ENCODE measurements at regions not wholly inside any gene's neighbourhood (a gene's known extent, or its start where the extent isn't known, plus 50 kb on each side); places are given as distances from the start of the nearest gene placed in this dataset.
"Not testable (repeated sequence)": the region's sequence is repeated elsewhere in the genome, so short reads cannot be mapped to it uniquely, and the experiment has no call there.

DNA sequence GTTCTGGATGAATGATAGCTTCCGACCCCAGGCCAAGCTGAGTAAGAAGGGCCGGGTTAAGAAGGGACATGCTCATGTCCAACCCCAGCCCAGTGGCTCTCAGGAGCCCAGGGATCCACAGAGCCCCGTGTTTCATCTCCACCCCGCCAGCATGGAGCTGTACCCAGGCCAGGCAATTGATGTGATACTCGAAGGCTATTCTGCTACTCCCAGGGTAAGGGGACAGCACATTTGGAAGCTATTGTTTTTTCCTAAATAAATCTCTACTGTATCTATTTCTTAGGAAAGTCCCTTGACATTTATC, 255.0 kb upstream of the NBPF12 start:
- not testable (repeated sequence) for H3K4me1 Mint-ChIP-seq

DNA sequence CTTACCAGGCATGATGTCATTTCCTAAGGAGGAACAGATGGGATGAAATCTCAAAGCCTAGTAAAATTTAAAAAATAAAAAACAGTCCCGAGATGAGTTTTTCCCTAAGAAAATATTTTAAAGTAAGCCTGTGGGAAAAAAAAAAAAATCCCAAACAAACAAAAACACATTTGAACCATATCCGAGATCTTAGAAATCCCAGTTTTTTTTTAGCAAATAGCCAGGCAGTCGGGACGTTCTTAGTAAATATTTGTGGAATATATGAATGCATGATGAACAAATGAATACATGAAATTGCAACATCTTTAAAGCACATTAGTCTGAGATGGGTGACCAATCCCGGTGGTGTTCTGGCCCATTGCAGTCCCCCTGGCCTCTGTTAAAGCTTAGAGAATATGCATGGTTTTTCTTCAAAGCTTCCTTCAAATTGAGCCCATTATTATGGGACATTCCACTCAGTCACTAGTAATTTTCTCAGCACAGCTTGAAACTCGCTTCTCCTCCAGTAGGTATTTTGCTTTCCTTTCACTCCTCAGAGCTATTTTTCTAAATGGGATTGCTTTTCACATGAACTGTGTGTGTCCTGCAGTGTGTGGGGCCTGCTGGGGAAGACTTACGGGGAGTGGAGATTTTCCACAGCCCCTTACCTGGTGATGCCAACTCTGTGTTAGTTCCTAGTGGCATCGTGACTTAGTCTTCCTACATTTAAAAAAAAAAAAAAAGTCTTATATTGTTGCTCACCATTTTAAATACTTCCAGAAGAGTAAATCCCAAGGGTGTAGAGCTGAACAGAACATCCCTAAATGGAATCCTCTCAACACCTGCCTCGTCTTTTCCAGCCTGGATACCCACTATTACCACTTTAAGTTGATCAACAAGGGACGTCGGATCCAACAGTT, 255.6 kb upstream of the NBPF12 start:
- not testable (repeated sequence) for H3K9me3 Mint-ChIP-seq; ATAC-seq (replicated peaks); H3K36me3 Mint-ChIP-seq (ENCODE audit: low read depth); H3K27ac Mint-ChIP-seq; H3K27me3 Mint-ChIP-seq; H3K4me3 Mint-ChIP-seq; H3K4me1 Mint-ChIP-seq

More for the DNA sequence above, 255.0 kb upstream of the NBPF12 start:
- not testable (repeated sequence) for H3K27ac Mint-ChIP-seq; H3K4me3 Mint-ChIP-seq; H3K9me3 Mint-ChIP-seq; H3K36me3 Mint-ChIP-seq (ENCODE audit: low read depth); ATAC-seq (replicated peaks); H3K27me3 Mint-ChIP-seq

DNA sequence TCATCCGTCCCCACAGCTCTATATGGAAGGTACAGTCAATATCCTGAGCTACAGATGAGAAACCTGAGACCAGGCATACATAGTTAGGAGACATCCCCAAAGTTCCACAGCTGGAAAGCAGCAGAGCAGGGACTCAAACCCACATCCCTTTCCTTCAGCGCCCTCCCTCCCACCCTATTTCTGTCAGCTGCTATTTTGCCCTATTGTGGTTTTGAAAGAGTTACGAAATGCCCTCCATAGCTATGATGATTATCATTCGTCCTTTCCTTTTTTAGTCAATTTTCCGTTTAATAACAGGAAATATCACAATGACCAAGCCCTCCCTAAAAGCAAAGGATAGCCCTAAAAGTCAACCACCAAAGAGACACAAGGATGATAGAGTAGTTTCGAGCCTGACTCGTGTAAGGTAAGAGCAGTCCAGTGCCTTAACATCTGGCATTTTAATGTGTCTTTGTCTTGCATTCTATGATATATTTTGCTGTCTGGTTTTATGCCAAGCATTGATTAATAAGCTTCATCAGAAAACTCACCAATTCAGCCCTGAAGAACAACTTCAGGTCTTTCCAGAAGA, 264.3 kb upstream of the NBPF12 start:
- ATAC-seq (replicated peaks); H3K36me3 Mint-ChIP-seq (ENCODE audit: low read depth); H3K9me3 Mint-ChIP-seq; H3K27ac Mint-ChIP-seq; H3K4me3 Mint-ChIP-seq; H3K4me1 Mint-ChIP-seq; H3K27me3 Mint-ChIP-seq: not testable (repeated sequence)

DNA sequence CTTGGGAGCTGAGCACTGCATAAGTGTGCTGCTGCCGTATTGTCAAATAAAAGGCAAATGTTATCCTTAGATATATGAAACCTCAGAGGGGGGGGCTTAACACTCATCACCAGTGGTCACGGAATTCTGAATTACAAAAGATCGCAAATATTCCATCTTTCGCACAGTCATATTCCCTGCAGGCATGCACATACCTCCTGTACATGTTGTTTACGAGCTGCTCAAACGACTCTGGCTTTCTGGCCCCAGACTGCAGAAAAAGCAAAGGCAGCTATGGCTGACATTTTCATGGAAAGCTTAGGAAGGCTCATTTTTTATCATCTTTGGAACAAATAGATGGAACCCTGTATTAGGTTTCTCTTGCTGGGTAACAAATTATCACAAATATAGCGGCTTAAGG, 265.5 kb upstream of the NBPF12 start:
- not testable (repeated sequence) for H3K4me1 Mint-ChIP-seq; H3K27me3 Mint-ChIP-seq; H3K27ac Mint-ChIP-seq; H3K4me3 Mint-ChIP-seq; H3K36me3 Mint-ChIP-seq (ENCODE audit: low read depth); ATAC-seq (replicated peaks); H3K9me3 Mint-ChIP-seq

DNA sequence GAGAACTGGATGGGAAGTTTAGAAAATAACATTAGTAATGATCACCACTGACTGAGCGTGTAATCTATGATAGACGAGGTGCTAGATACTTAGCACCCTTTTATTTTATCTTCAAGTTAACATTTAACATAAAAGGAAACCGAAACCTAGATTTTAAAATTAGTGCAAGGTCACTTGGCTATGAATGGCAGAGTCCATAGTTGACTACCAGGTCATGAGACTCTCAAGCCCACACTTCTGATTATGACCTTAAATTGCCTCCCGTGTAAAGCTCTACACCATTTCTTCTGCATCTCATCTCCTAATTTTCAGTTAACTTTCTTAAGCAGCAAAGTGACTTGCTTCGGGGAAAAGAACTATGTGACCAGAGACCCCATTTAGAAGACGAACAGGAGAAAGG, 266.5 kb upstream of the NBPF12 start:
- not testable (repeated sequence) for ATAC-seq (replicated peaks); H3K36me3 Mint-ChIP-seq (ENCODE audit: low read depth); H3K4me1 Mint-ChIP-seq; H3K4me3 Mint-ChIP-seq; H3K9me3 Mint-ChIP-seq; H3K27ac Mint-ChIP-seq; H3K27me3 Mint-ChIP-seq

- H3K36me3 Mint-ChIP-seq (ENCODE audit: low read depth); H3K27me3 Mint-ChIP-seq; H3K4me1 Mint-ChIP-seq; ATAC-seq (replicated peaks); H3K9me3 Mint-ChIP-seq; H3K4me3 Mint-ChIP-seq; H3K27ac Mint-ChIP-seq: not testable (repeated sequence)
Observed at GRCh38 chr1:146670832-146671566, 267.1 kb upstream of the NBPF12 start.

DNA sequence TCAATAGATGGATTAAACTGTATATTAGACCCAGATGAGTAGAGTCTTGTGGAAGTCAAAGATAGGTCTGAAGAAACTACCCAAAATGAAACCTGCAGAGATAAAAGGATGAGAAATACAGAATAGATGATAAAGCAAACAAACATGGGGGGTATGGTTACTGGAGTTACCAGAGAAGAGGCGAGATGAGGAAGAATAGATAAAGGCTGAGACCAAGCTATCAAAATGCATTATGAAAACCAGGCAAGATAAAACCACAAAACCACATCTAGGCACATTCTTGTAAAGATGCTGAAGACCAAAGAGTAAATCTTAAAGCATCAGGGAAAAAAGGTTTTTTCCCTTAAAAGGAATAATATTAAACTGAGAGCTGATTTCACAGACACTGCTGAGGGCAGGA, 271.8 kb upstream of the NBPF12 start:
- not testable (repeated sequence) for H3K27me3 Mint-ChIP-seq; ATAC-seq (replicated peaks); H3K4me3 Mint-ChIP-seq; H3K27ac Mint-ChIP-seq; H3K4me1 Mint-ChIP-seq; H3K36me3 Mint-ChIP-seq (ENCODE audit: low read depth); H3K9me3 Mint-ChIP-seq

GRCh38 chr1:146660242-146660641, 277.9 kb upstream of the NBPF12 start:
- H3K27ac Mint-ChIP-seq; H3K4me3 Mint-ChIP-seq; H3K36me3 Mint-ChIP-seq (ENCODE audit: low read depth); H3K9me3 Mint-ChIP-seq; ATAC-seq (replicated peaks); H3K27me3 Mint-ChIP-seq; H3K4me1 Mint-ChIP-seq: not testable (repeated sequence)

DNA sequence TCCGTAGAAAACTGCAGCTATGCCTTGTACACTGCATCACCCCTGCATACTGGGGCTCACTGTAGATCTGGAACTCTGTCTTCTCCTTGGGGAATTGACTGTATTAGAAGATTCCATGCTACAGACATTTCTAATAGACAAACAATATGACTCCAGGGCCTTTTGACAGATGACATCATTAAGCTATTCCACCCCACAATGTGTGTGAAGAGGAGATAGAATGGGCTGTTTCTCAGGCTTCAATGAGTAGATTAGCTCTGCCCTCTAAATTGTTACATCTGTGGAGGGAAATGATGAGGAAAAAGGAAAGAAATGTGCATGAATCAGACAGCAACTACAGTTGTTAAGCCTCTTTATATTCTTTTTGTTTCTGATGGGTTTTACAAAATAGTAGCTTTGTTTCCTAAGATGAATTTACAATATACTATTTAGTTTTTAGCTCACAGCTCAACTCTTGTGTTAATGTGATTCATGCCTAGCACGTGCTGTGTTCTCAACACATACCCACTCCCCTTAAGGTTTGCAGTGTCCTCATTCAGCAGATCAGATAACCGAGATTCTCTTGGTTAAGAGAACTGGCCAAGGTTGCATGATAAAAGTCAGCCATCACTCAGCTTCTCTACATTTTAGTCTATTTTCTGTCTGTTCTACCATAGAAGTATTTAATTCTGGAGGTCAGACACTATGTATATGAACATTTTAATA, 281.6 kb upstream of the NBPF12 start:
- not testable (repeated sequence) for H3K9me3 Mint-ChIP-seq; H3K27ac Mint-ChIP-seq; H3K27me3 Mint-ChIP-seq; H3K4me3 Mint-ChIP-seq; H3K4me1 Mint-ChIP-seq; H3K36me3 Mint-ChIP-seq (ENCODE audit: low read depth); ATAC-seq (replicated peaks)

DNA sequence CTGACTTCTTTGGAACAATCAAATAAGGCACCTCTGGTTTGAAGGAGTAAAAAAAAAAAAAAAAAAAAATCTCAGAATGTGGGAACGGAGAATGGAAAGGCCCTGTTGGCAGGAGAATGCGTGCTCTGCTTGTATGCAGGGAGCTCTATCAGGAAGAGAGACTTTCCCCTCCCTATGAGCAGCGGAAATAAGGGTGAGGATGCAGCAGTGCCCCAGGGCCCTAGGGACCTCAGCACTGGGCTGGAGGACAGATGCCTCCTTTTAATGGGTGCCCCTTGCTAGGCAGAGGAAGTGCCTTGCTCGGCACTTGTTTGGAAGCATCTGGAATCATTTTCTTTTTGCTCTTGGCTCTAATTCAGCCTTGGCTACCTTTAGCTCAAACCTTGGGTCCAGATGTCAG, 283.4 kb upstream of the NBPF12 start:
- not testable (repeated sequence) for H3K4me1 Mint-ChIP-seq; ATAC-seq (replicated peaks); H3K4me3 Mint-ChIP-seq; H3K27me3 Mint-ChIP-seq; H3K27ac Mint-ChIP-seq; H3K36me3 Mint-ChIP-seq (ENCODE audit: low read depth); H3K9me3 Mint-ChIP-seq

DNA sequence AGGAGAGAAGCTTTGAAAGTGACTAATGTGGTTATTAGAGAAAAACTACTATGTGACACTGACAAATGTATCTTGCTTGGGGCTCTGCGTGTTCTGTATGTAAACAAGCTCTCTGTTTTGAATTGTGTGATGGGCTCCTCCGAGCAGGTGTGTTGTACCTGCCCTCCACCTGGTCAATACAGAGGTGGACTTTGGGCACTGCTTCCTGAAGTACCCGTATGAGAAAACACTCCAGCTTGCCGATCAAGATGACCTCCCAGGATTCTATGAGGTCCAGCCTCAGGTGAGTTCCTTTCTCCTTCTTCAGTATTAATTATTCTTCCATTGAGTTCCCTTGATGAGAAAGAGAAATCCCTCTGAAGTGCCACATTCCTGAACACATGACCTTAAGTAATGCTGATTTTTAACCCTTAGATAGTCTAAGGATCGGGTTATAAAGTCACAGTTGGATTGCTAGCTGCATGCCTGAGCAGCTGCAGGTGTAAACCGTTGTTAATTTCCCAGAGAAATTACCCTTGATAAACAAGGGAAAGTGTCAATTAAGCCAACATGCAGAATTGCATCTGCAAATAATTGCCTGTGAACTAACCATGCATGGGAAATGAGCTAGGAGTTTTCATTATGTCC, 292.0 kb upstream of the NBPF12 start:
- not testable (repeated sequence) for H3K27ac Mint-ChIP-seq

GRCh38 chr1:146641534-146641933, 296.6 kb upstream of the NBPF12 start:
- not testable (repeated sequence) for H3K36me3 Mint-ChIP-seq (ENCODE audit: low read depth); H3K9me3 Mint-ChIP-seq; H3K4me3 Mint-ChIP-seq; ATAC-seq (replicated peaks); H3K27me3 Mint-ChIP-seq; H3K27ac Mint-ChIP-seq; H3K4me1 Mint-ChIP-seq

More for the DNA sequence above, 292.0 kb upstream of the NBPF12 start:
- H3K4me1 Mint-ChIP-seq; H3K4me3 Mint-ChIP-seq; H3K9me3 Mint-ChIP-seq; ATAC-seq (replicated peaks); H3K36me3 Mint-ChIP-seq (ENCODE audit: low read depth); H3K27me3 Mint-ChIP-seq: not testable (repeated sequence)

DNA sequence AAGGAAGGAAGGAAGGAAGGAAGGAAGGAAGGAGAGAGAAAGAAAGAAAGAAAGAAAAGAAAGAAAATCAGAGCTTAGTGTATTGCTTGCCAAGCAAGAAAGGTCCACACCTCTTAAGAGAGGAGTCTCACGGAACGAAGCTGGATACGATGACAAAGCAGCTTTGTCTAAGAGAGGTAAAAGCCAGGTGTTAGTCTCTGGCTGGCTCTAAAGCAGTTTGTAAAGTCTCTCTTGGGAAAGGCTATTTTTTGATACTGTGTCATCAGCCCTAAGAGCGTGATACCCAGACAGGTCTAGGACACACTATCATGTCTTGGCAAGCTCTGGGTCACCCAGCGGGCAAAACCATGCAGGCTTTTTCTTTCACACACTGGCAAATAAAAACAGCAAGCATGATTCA, 297.5 kb upstream of the NBPF12 start:
- H3K4me3 Mint-ChIP-seq; H3K27me3 Mint-ChIP-seq; ATAC-seq (replicated peaks); H3K4me1 Mint-ChIP-seq; H3K9me3 Mint-ChIP-seq; H3K36me3 Mint-ChIP-seq (ENCODE audit: low read depth); H3K27ac Mint-ChIP-seq: not testable (repeated sequence)

- H3K36me3 Mint-ChIP-seq (ENCODE audit: low read depth); H3K27me3 Mint-ChIP-seq; ATAC-seq (replicated peaks); H3K4me3 Mint-ChIP-seq; H3K27ac Mint-ChIP-seq; H3K4me1 Mint-ChIP-seq; H3K9me3 Mint-ChIP-seq: not testable (repeated sequence)
Observed at GRCh38 chr1:146630302-146630701, 307.8 kb upstream of the NBPF12 start.

Measured in activated T-helper 17 cell treated with anti-CD3 and anti-CD28 coated beads, Interleukin-2, amount 50 U/mL, for 72 hours (primary cell).